ENCODE measurements at regions not wholly inside any gene's neighbourhood (a gene's known extent, or its start where the extent isn't known, plus 50 kb on each side); places are given as distances from the start of the nearest gene placed in this dataset.
A peak's percentile ranks its signal among the peaks of the same experiment; 100 is the strongest.

DNA sequence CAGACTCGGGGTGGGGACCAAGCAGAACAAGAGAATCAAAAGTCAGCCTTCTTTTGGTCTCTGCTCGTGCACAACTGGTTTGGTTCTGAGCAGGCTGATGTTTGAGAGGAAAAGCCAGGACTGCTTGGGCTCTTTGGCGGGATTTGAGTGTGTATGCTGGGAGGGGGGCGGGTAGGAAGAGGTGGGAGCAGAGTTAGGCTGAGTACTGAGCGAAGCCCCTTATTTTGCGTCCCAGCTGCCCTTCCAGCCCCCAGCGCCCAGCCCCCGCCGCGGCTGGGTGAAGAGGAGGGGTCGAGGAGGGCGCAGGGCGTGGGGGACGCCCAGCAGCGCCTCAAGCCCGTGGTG, 153.5 kb upstream of the GOLIM4 start:
- DNase-seq (ENCODE audit: low spot score), result peak; percentile 41

DNA sequence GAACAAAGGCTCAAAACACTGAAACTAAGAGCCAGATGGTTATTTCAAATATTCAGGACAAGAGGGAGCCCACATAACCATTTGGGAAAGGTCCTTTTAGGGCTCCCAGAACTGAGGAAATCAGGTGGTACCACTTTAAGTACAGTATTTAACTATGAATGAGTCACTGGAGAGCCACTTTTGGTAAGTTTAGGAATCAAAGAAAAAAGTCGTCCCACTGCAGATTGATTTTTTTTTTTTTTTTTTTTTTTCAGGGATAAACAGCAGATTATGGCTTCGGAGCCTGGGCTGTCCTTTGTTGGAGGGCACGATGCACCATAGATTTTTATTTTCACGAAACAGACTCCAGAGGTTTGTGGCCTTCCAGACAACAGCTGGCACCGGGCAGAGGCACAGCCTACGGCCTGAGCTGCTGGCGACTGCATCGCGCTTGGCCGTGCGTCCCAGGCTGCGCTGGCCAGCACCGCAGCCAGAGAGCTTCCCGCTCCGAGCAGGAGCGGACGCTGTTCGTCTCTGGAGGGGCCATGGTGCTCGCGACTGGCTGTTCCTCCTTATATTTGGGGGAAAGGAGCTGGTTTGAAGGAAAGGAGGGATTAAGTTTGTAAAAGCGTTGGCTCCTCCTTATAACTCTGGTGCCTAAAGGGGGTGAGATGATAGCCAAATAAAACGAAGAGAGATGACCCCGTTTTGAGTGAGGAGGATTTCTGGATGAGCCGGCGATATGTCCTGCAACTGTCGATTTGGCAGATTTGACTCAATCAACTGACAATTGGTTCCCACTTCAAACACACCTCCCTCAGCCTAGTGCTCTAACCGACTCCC, 152.9 kb upstream of the GOLIM4 start:
- peak; percentile 44 for DNase-seq (ENCODE audit: low spot score)

DNA sequence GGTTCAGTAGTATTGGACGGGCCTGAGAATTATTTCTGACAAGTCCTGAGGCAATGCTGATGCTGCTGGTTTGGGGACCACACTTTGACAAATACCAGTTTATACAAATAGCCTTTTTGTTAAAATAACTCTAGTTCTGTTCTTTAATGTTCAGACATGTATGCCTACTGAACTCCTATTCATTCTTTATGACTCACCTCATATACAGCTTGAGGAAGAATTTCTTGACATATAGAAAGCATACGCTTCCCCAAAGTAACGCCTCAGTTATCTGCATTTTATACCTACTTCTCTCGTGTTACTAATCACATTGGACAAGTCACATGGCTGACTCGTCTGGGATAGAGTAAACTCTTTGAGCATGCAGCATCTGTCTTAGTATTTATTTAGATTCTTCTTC, 145.4 kb upstream of the GOLIM4 start:
- DNase-seq (ENCODE audit: low spot score), result no peak

- no peak for DNase-seq (ENCODE audit: low spot score)
Measured at GRCh38 chr3:168239287-168239686, 143.6 kb upstream of the GOLIM4 start.

DNA sequence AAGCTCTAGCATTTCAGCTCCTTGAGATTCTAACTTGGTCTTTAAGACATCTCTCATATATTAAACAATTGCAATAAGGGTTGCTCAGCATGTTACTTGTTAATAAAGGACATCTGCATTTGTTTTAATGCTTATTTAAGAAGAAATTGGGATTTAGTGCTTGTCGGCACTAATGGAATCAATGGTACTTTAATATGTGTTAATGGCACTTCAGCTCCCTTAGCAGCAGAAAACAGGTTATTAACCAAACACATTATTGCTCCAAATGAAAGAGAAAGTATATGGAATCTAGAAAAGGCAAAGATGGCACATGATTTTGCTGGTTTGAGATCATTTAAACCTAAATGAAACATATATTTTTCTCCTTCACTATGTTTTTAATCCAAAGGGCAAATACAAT, 137.3 kb upstream of the GOLIM4 start:
- DNase-seq (ENCODE audit: low spot score), result no peak

DNA sequence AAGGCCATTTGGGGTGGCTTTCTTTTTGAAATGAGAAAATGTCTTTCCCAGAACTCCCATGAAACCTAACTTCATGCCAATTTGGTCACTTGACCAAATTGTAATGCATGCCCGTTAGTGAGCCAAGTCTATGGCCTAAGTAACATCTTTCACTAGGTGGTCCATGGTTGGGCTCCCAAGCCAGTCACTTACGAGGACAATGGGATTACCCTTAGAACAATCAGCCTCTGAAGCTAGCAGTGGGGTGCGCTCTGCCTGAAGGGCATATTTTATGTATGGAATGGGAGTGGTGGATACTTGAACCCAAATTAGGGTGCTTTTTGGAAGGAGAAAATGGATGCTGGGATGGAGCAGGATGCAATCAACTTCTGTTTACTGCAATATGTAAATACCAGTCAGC, 127.4 kb upstream of the GOLIM4 start:
- no peak for DNase-seq (ENCODE audit: low spot score)

DNA sequence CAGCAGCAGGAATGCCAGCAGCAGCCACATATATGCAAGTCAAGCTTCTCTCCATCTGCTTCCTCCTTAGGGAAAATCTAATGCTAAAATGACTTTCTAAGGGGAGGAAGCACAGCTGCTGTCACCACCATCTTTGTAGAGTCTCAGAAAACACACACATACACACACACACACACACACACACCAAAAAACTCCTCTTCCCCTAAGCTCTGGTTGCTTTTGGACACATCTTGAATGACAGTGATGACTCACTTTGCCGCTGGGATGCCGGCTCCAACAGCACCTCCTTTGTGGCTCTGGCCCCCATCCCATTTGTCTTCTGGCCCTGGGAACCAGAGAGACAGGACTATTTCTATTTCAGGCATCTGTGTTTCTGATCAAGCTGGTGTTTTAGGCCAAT, 124.8 kb upstream of the GOLIM4 start:
- DNase-seq (ENCODE audit: low spot score), result no peak

GRCh38 chr3:168219530-168219929, 123.8 kb upstream of the GOLIM4 start:
- no peak for DNase-seq (ENCODE audit: low spot score)

DNA sequence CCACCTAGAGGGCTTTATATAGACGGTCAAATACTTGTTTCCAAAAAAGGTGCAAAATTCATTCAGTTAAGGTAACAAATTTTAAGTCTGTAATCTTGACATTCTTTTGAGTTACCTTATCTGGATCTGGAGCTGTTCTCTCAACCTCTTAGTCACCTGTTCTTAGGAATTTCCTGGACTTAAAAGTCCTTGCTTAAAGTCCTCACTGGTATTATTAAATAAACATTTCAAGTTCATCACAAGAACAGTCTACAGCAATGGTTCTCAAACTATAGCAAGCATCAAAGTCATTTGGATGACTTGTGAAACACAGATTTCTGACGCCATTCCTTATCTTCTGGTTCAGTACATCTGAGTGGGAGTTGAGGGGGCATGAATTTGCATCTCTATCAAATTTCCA, 122.9 kb upstream of the GOLIM4 start:
- DNase-seq (ENCODE audit: low spot score), result no peak

- no peak for DNase-seq (ENCODE audit: low spot score)
Measured at GRCh38 chr3:168216851-168217250, 121.1 kb upstream of the GOLIM4 start.

DNA sequence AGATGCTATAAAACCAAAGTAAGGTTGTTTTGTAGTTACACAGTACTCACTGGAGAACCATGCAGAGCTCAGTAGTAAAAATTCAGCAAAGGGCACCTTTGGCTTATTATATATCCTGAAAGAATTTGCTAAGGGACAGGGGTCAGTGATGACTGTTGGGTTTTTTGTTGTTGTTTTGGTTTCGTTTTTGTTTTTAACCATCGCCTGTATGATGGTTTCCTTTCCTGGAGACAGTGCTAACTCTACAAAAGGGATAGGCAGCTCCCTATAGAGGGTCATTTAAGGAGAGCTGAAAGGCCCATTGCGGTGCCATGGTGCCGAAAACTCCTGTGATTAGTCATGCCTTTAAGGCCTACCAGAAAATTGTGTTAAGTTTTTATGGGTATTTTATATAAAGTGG, 118.2 kb upstream of the GOLIM4 start:
- no peak for DNase-seq (ENCODE audit: low spot score)

DNA sequence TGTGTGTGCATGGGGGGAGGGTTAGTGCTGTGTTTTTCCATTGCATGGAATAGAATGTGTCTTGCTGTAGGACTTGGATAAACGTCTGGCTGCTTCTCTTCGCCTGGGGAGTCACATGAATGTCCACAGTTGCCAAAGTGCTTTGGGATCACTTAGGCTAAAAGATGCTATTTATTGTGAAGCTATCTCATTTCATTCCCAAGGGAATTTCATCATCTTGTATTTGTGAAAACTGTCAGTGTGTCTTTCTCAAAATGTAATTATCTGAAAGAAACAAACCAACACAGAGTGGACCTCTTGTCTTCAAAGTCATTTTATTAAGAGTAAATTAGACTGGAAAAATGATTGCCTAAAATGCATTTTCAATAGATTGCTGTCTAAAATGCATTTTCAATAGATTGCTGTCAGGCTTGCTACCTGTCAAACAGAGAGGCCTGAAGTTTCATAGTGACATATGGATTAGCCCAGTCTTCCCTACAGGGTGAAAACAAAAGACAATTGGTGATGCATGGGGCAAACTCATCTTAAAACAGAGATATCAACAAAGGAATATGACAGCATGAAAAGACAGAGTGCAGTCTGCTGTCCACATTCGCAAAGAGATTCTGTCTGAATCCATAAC, 117.1 kb upstream of the GOLIM4 start:
- DNase-seq (ENCODE audit: low spot score), result no peak

DNA sequence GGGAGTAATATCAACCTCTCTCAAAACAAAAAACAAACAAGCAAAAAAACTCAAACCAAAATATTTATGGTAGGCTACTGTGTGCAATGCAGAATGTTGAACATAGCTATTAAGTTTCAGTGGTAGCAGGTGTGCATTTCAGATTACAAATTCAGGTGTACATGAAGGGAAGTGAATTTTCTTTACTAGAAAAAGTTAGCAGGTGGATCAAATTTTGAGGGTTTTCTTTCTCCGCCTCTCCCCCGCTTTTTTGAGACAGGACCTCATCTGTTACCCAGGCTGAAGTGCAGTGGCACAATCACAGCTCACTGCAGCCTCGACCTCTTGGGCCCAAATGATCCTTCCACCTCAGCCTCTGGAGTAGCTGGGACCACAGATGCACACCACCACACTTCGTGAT, 109.7 kb upstream of the GOLIM4 start:
- DNase-seq (ENCODE audit: low spot score), result no peak

- DNase-seq (ENCODE audit: low spot score), result no peak
Measured at GRCh38 chr3:168197162-168197561, 101.4 kb upstream of the GOLIM4 start.

DNA sequence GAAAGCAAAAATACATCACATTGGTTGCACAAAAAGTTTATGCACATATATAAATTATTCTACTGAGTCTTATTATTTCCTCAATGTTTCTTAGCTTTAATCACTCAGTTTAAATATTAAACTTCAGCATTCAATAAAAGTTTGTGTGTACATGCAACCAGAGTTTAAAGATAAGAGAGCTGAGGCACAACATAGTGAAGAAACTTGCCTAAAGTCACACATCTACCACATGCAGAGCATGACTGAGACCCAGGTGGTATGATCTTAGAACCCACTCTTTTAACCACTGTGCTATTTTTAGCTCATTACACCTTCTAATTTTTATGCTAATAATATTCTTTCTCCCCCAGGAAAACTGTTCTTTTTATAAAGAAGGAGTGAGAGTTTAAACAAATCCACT, 96.1 kb upstream of the GOLIM4 start:
- DNase-seq (ENCODE audit: low spot score), result no peak

DNA sequence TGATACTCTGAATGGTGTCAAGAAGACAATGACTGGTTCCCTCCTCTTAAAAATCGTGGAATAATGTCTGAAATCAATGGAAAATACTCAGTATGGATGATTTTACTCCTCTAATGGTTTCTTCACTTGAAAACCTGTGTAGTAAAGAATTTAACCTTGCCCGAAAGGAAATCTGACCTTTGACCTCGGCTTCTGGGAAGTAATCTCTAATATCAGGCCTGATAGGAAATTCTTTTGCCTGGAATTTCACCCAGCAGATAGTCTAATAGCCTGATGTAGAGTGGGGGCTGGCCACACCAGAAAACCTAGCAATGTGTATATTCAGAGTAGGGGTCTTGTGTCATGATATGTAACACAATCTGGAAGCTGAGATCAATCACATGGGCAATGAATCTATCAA, 91.5 kb upstream of the GOLIM4 start:
- DNase-seq (ENCODE audit: low spot score), result no peak

- DNase-seq (ENCODE audit: low spot score), result no peak
Measured at GRCh38 chr3:168186293-168186983, 90.7 kb upstream of the GOLIM4 start.

DNA sequence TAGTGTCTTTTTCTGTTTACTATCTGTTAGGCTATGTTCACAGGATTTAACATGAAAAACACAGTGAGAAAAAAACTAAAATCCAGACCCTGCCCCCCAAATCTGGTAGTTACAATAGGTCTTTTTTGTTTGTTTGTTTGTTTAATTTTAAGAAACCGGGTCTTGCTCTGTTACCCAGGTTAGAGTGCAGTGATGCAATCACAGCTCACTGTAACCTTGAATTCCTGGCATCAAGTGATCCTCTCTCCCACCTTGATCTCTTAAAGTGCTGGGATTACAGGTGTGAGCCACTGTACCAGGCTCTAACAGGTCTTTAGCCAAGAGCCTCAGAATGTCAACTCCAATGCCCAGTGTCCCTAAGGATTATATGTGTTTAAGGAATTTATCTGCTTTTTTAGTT, 88.0 kb upstream of the GOLIM4 start:
- DNase-seq (ENCODE audit: low spot score), result no peak

- DNase-seq (ENCODE audit: low spot score), result no peak
Measured at GRCh38 chr3:168168743-168169142, 73.0 kb upstream of the GOLIM4 start.

DNA sequence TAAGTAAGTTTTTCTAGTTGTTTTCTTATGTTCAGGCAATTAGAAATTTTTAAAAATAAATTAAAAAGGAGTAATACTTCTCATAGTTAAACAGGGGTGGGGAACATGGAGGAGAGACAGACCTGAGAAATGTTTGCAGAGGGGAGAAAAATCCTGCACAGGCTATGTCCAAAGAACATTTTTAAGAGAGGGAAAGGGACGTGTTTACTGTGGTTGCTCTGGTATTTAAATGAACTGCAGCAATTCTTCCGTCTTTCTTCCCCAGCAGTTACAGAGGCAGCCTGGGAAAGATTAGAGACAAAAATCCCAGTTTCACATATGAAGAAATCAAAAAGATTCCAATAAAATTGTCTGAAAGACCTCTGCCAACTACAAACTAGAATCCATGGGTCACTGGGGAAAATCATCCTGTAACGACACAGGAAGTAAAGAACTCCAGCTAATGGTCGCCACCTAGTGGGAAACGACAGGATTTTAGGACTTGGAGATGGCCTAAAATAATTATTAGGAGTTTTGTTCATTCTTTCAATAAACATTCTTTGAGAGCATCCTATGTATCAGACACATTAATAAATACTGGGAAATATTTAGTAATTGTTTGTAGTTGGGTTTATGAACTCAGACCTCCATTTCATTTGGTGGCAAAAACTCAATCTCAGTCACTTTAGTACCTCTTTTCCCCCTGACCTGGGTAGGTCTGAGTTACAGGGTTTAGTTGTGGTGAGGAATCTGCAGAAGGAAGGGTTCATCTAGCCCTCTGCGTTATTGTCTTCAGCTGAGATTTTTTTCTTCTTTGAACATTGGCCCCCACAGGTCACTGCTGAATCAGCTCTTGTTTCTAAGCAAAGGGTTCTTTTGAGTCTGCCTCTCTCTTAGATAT, 69.9 kb upstream of the GOLIM4 start:
- peak; percentile 88 for DNase-seq (ENCODE audit: low spot score)

DNA sequence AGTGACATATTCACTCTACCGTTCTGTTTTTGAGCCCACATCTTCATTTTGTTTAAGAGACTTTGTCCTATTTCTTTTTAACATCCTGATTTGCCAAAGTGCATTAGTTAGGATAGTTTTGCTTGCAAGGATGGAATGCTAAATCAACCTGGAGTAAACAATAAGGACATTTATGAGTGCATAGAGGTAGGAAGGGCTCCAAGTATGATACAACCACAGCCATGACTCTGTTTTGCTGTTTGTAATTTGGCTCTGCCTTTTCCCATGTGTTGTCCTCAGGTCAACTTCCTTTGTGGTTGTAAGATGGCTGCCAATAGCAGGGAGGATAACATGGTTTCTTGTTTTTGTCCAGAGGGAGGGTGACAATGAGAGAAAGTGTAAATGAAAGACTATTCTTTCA, 66.4 kb upstream of the GOLIM4 start:
- DNase-seq (ENCODE audit: low spot score), result no peak

- DNase-seq (ENCODE audit: low spot score), result no peak
Measured at GRCh38 chr3:168161696-168162095, 66.0 kb upstream of the GOLIM4 start.
